Keratinocyte (primary cell): ENCODE measurements at regions not wholly inside any gene's neighbourhood (a gene's known extent, or its start where the extent isn't known, plus 50 kb on each side); places are given as distances from the start of the nearest gene placed in this dataset.

ENCODE experiments used
- EZH2 ChIP-seq: IDR thresholded peaks from one replicate; pipeline ENCODE4 v1.6.1; 2012; ENCODE audit warnings: inconsistent platforms, mild to moderate bottlenecking, low read length, moderate library complexity
- TF ChIP-seq, protein P1 (sequence below), 3 experiments: IDR thresholded peaks in 1 of 3; conservative IDR thresholded peaks in 1 of 3; optimal IDR thresholded peaks in 1 of 3; 2 replicates in 2 of 3; 3 replicates in 1 of 3; pipeline versions ENCODE3 to v1.5.1; 2011; ENCODE audit warnings: low read length in 3 of 3, mild to moderate bottlenecking in 3 of 3, moderate library complexity in 2 of 3, control low read depth in 1 of 3, inconsistent platforms in 1 of 3; ENCODE audit not compliant: insufficient read depth in 2 of 3; ENCODE audit errors: extremely low read depth in 1 of 3

GRCh38 chr10:1854271-1854670 lies 116.9 kb upstream of the ADARB2 start:
- TF ChIP-seq, protein P1, sequence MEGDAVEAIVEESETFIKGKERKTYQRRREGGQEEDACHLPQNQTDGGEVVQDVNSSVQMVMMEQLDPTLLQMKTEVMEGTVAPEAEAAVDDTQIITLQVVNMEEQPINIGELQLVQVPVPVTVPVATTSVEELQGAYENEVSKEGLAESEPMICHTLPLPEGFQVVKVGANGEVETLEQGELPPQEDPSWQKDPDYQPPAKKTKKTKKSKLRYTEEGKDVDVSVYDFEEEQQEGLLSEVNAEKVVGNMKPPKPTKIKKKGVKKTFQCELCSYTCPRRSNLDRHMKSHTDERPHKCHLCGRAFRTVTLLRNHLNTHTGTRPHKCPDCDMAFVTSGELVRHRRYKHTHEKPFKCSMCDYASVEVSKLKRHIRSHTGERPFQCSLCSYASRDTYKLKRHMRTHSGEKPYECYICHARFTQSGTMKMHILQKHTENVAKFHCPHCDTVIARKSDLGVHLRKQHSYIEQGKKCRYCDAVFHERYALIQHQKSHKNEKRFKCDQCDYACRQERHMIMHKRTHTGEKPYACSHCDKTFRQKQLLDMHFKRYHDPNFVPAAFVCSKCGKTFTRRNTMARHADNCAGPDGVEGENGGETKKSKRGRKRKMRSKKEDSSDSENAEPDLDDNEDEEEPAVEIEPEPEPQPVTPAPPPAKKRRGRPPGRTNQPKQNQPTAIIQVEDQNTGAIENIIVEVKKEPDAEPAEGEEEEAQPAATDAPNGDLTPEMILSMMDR (optimal IDR thresholded peaks at IDR 0.05 in 1 of 3, IDR thresholded peaks at IDR 0.05 in 1 of 3, conservative IDR thresholded peaks at IDR 0.05 in 1 of 3; ENCODE audit: extremely low read depth in 1 of 3, insufficient read depth in 2 of 3, low read length in 3 of 3), result no peak
- TF ChIP-seq EZH2, result no peak
